Upper lobe of left lung (tissue), 4 donors: ENCODE measurements at regions not wholly inside any gene's neighbourhood (a gene's known extent, or its start where the extent isn't known, plus 50 kb on each side); places are given as distances from the start of the nearest gene placed in this dataset.

Experiments used
- EP300 ChIP-seq, 4 donors: sonication (generic); formaldehyde crosslinking; IDR thresholded peaks; one replicate each; pipeline ENCODE4 v1.5.1; 2017; ENCODE audit warnings: antibody characterized with exemption in 4 of 4, control low read depth in 2 of 4
- POLR2A ChIP-seq, 4 donors: fragments of 450-650 bp; IDR thresholded peaks; one replicate each; pipeline ENCODE4 v1.5.1; 2016 to 2017; ENCODE audit warnings: antibody characterized with exemption in 4 of 4, mild to moderate bottlenecking in 2 of 4
- POLR2AphosphoS5 ChIP-seq, 2 donors: sonication (generic); formaldehyde crosslinking; IDR thresholded peaks; one replicate each; pipeline ENCODE4 v1.5.1; 2017; ENCODE audit warnings: antibody characterized with exemption in 2 of 2
- TF ChIP-seq, protein P1 (sequence below), 6 experiments: fragments of 450-650 bp in 4 of 6; fragments of 200-600 bp in 2 of 6; sonication (generic) in 2 of 6; IDR thresholded peaks; one replicate each; pipeline ENCODE4 v1.5.1; 2016 to 2019; ENCODE audit warnings: antibody characterized with exemption in 6 of 6

DNA sequence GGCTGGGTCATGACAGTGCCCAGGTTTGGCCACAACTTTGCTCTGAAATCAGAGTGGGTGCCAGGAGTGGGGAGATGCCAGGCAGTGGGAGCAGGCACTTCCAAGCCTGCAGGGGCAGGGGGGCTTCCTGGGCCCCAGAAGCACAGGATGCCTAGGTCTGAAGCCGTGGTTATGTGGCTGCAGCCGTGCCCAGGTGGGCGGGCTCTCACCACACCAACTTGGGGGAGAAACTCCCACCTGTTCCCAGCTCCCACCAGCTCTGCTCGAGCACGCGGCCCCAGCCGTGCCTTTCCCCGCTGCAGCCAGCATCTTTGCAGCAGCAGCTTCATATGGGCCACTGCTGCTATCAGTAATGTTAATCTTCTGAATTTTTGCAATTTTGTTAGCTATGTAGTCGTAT lies 331.4 kb downstream of the USP25 start:
- TF ChIP-seq, protein P1, sequence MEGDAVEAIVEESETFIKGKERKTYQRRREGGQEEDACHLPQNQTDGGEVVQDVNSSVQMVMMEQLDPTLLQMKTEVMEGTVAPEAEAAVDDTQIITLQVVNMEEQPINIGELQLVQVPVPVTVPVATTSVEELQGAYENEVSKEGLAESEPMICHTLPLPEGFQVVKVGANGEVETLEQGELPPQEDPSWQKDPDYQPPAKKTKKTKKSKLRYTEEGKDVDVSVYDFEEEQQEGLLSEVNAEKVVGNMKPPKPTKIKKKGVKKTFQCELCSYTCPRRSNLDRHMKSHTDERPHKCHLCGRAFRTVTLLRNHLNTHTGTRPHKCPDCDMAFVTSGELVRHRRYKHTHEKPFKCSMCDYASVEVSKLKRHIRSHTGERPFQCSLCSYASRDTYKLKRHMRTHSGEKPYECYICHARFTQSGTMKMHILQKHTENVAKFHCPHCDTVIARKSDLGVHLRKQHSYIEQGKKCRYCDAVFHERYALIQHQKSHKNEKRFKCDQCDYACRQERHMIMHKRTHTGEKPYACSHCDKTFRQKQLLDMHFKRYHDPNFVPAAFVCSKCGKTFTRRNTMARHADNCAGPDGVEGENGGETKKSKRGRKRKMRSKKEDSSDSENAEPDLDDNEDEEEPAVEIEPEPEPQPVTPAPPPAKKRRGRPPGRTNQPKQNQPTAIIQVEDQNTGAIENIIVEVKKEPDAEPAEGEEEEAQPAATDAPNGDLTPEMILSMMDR (IDR thresholded peaks at IDR 0.05) = no peak
- TF ChIP-seq POLR2AphosphoS5 (IDR thresholded peaks at IDR 0.05) (no peak), EP300 (IDR thresholded peaks at IDR 0.05) (no peak), POLR2A (IDR thresholded peaks at IDR 0.05) (no peak)
